Coronary artery (tissue), 2 donors: ENCODE measurements at regions not wholly inside any gene's neighbourhood (a gene's known extent, or its start where the extent isn't known, plus 50 kb on each side); places are given as distances from the start of the nearest gene placed in this dataset.
"Not testable (repeated sequence)": the region's sequence is repeated elsewhere in the genome, so short reads cannot be mapped to it uniquely, and the experiment has no call there.

Experiments used
- DNase-seq: peaks from one replicate; pipeline ENCODE4 v3.0.0-alpha.2; 2017; ENCODE audit warnings: low spot score
- H3K27ac ChIP-seq, 2 donors: fragments of 200-600 bp; sonication (generic); one replicate each; pipeline ENCODE4 v1.5.1; 2016 to 2019
- H3K4me3 ChIP-seq: fragments of 200-600 bp; sonication (generic); 2 replicates; pipeline ENCODE4 v1.5.1; 2016; ENCODE audit warnings: mild to moderate bottlenecking, moderate library complexity

DNA sequence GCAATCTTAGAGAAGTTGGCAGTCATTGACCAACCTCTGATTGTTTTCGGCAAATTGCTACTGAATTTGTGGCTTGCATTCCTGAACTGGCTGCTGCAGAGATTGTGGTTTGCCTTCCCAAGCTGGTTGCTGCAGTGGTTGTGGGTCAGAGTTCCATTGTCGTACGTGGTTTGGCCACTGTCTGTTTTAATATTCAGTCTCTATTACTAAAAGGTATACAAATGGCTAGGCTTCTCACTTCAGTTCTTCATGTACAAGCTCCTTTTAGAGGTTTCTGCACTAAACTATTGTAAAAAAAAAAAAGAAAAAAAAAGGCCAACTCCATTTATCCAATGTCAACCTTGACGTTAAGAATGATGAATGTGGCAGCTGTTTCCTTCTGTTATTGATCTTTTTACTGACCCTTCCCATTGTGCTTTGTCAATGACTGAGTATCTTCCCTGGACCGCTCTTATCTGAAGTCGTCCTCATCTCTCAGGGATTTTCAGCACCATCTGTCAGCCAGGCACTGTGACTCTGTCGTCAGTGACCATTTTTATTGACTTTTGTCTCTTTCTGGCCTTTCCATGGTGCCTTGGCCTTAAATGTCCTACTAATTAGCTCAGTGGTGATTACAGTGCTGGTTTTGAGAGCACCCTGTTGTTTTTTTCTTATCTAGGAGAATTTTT, 140.6 kb upstream of the ZNF658 start:
- not testable (repeated sequence) for H3K4me3 ChIP-seq, H3K27ac ChIP-seq, DNase-seq

DNA sequence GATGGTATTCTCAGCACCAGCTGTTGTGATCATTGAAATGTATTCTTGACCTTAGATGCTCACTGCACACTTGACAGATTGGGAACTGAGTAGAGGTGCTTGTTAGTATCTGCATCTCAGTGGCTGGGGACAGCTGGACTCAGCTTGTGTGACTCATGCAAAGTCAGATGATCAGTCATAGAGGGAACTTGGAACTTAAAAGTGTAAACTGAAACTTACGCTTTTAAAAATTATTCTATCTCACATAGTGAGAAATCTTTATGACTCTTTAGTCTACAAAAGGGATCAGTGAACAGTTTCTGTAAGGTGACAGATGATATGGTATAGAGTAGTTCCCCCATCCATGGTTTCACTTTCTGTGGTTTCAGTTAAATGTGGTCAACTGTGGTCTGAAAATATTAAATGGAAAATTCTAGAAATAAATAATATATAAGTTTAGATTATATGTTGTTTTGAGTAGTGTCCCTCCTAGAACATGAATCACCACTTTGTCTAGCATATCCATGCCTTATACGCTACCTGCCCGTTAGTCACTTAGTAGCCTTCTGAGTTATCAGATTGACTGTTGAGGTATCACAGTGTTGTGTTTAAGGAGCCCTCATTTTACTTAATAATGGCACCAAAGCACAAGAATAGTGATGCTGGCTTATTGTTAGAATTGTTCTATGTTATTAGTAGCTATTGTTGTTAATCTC, 135.6 kb upstream of the ZNF658 start:
- H3K27ac ChIP-seq, DNase-seq, H3K4me3 ChIP-seq: not testable (repeated sequence)

DNA sequence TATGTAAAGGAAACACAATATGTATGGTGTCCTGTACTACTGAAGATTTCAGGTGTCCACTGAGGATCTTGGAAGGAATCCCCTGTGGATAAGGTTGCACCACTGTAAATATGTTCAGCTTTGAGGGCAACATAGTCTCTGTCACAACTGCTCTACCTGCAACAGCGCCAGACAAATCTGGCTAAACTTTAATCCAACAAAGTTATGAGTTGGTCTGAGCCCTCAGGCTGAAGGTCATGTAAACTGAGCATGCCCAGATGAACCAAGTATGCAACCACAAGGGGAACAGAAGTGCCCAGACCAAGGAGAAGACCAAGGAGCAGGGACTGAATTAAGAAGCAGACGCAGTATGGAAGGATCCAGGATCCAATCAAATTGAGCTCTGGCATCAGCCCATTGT, 135.0 kb upstream of the ZNF658 start:
- DNase-seq, H3K27ac ChIP-seq, H3K4me3 ChIP-seq: not testable (repeated sequence)

DNA sequence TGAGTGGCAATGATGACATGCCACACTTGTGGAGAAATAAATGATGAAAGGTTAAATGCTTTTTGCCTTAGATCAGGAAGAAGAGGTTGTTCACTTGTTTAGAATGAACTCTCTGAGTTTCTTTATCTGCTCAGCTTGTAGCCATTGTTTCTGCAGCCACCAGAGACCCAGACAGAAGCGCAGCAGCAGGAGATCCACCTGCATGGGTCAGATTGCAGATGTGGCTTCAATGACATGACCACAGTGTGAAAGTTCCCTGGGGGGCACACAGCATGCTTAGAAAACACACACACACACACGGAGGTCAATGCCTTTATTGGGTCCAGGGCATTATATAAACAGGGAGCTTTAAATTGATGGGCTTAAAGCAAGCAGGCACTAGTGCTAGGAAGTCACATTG, 129.0 kb upstream of the ZNF658 start:
- not testable (repeated sequence) for H3K27ac ChIP-seq, H3K4me3 ChIP-seq, DNase-seq

- peak; percentile 46 for DNase-seq
- not testable (repeated sequence) for H3K4me3 ChIP-seq, H3K27ac ChIP-seq
These were observed 125.9 kb upstream of the ZNF658 start for GRCh38 chr9:66774618-66775017.

DNA sequence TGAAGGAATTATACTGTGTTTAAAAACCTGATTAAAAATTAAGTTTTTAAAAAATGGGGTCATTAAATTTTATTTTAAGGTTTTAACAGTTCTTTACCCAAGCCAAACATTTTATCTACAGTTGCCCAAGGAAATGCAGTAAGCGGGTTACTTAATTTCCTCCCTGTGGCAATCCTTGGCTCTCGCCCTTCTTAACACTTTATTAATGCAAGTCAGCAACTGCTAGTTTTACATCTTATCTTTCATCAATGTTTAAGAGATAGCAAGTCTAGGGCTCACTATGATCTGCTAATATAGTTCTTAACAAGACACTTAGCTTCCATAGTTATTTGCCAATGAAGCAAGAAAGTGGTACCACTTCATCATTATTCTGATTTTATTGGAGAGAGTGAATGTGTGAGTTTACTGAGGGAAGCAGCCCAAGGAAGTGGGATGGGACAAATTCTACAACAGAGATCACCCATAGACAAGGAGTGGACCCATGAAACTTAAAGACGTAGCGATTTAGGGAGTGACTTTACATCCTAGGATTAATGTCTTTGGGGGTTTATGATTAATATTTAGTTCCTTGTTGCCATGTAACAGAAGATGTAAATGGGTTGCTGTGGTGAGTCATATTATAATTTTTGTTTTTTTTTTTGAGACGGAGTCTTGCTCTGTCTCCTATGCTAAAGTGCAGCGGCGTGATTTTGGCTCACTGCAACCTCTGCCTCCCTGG, 120.4 kb upstream of the ZNF658 start:
- not testable (repeated sequence) for H3K27ac ChIP-seq

GRCh38 chr9:66781240-66781639, 119.3 kb upstream of the ZNF658 start:
- H3K27ac ChIP-seq, DNase-seq, H3K4me3 ChIP-seq: not testable (repeated sequence)

More for the DNA sequence above, 120.4 kb upstream of the ZNF658 start:
- H3K4me3 ChIP-seq, DNase-seq: not testable (repeated sequence)

- not testable (repeated sequence) for H3K4me3 ChIP-seq, DNase-seq, H3K27ac ChIP-seq
These were observed 118.5 kb upstream of the ZNF658 start for GRCh38 chr9:66782010-66782409.

GRCh38 chr9:66785603-66786002, 114.9 kb upstream of the ZNF658 start:
- H3K27ac ChIP-seq, H3K4me3 ChIP-seq, DNase-seq: not testable (repeated sequence)

DNA sequence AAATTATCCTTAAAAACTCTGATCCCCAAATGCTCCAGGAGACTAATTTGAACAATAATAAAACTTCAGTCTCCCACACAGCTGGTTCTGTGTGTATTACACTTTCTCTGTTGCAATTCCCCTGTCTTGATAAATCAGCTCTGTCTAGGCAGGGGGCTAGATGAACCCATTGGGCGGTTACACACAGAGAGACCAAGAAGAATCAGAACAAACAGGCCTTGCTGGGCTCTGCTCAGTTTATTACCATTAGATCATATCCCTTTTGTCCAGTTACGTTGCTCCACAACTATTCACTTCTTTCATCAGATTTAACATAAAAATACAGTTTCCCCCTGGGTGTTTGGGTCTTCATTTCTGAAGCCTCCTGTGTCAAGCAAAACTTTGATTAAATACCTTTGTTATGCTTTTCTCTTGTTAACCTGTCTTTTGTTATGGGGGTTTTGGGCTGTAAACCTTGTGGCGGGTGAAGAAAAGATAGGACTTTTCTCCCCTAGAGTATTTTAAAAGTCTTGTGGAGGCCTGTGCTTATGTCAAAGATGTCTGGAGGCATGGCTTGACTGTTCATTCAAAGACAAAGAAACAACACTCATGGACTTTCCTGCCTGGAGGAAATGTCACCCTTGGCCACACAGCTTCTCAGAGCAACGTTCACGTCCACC, 109.3 kb upstream of the ZNF658 start:
- DNase-seq, H3K4me3 ChIP-seq, H3K27ac ChIP-seq: not testable (repeated sequence)

DNA sequence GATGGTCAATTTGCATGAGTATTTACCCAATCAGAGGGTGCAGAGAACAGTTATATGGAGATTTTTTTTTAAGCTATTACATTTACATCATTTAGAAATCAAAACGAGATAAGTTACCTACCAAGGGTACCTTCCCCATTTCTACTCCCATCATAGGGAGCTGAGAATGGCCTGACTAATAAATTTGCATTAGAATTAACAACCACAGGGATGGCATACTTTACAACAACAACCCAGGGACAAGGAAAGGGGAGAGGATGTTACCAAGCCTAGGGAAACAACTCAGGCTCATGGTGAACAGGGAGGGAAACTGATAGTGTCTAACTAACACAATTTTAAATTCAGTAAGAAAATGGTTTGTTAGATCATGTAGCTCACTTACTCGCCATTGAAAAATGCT, 105.8 kb upstream of the ZNF658 start:
- H3K27ac ChIP-seq, DNase-seq, H3K4me3 ChIP-seq: not testable (repeated sequence)

GRCh38 chr9:66795723-66796503, 104.6 kb upstream of the ZNF658 start:
- H3K4me3 ChIP-seq, H3K27ac ChIP-seq, DNase-seq: not testable (repeated sequence)

DNA sequence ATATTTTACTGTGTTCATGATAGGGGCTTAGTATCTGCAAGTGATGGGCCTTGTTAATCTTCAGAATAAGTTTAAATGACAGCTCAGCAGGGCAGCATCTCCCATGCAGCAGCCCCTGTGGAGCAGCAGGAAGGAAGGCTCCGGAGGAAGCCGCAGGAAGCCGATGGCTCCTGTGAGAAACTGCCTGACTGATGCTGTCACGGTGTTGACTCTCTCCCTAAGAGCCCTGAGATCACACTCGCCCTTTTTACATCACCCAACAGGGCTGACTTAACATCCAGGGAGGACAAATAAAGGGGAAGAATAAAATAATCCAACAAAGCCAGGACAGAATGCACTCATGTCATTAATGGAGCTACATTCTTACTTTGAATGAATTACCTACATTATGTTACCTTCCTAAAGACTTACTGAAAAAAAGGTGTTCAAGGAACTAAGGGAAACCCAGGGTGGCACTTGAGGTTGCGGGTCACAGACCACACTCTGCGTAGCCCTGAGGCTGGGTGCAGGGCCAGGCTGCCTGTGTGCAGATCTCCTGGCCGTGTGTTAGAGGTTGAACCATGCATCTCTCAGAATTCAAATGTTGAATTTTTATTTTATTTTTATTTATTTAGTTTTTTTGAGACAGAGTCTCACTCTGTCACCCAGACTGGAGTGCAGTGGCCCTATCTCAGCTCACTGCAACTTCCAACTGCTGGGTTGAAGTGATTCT, 102.5 kb upstream of the ZNF658 start:
- H3K27ac ChIP-seq, DNase-seq, H3K4me3 ChIP-seq: not testable (repeated sequence)

- not testable (repeated sequence) for DNase-seq, H3K27ac ChIP-seq, H3K4me3 ChIP-seq
These were observed 96.9 kb upstream of the ZNF658 start for GRCh38 chr9:66803619-66804018.

DNA sequence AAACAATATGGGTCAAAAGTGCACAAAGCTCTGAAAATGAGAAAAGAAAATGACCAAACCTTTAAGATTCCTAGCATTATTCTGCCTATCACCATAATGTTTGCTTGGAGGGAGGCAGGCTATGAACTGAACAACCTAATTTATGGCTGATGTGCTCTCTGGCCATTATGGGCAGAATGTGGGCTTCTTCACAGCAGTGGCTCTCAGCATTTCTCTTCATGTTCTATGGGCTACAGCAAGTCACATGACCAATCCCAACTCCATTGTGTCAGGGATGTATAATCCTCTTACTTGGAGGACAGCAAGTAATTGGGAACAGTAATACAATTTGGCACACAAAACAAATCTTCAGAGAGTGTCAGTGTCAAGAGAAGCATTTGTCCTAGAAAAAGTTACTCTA, 90.3 kb upstream of the ZNF658 start:
- H3K27ac ChIP-seq, H3K4me3 ChIP-seq, DNase-seq: not testable (repeated sequence)

GRCh38 chr9:66812367-66812766, 88.2 kb upstream of the ZNF658 start:
- not testable (repeated sequence) for DNase-seq, H3K4me3 ChIP-seq, H3K27ac ChIP-seq

GRCh38 chr9:66812967-66813366, 87.6 kb upstream of the ZNF658 start:
- not testable (repeated sequence) for DNase-seq, H3K4me3 ChIP-seq, H3K27ac ChIP-seq

- not testable (repeated sequence) for H3K4me3 ChIP-seq, H3K27ac ChIP-seq, DNase-seq
These were observed 86.5 kb upstream of the ZNF658 start for GRCh38 chr9:66814038-66814437.
